A549 (cell line): ENCODE measurements at regions not wholly inside any gene's neighbourhood (a gene's known extent, or its start where the extent isn't known, plus 50 kb on each side); places are given as distances from the start of the nearest gene placed in this dataset.
"Not testable (repeated sequence)": the region's sequence is repeated elsewhere in the genome, so short reads cannot be mapped to it uniquely, and the experiment has no call there.

Experiments
- ATAC-seq, 2 experiments: fragments of 200-7000 bp in 1 of 2; fragments of >200 bp in 1 of 2; cut with Nextera tagmentation in 1 of 2; cut with Tn5 transposase in 1 of 2; 3 replicates each; pipeline versions ENCODE4 v1.8.0 to v1.9.1; 2018 to 2020; ENCODE audit warnings: mild to moderate bottlenecking in 1 of 2, moderate library complexity in 1 of 2
- CTCF ChIA-PET: fragments of 300-600 bp; sonication (Branson Sonifier 250); formaldehyde crosslinking; extraction: SDS; loops from one replicate; lab custom pipeline; 2021; ENCODE audit warnings: antibody characterized with exemption, inconsistent platforms; lab: Yijun Ruan, JAX
- POLR2A ChIA-PET: fragments of 350-600 bp; formaldehyde crosslinking; extraction: SDS; loops from one replicate; lab custom pipeline; 2021; ENCODE audit warnings: antibody characterized with exemption, inconsistent platforms; lab: Yijun Ruan, JAX
- DNase-seq, 2 experiments: peaks; one replicate each; pipeline versions ENCODE4 v3.0.0 to v3.0.0-alpha.2; 2011 to 2016; ENCODE audit warnings: low read depth in 1 of 2, low spot score in 1 of 2
- FAIRE-seq: peaks from 2 replicates; lab custom pipeline; 2011; peaks lifted over from hg19 to GRCh38; lab: Jason Lieb, UNC
- H3K27ac ChIP-seq, 2 experiments: fragments of >200 bp; sonication (Bioruptor Twin); formaldehyde crosslinking; 3 replicates each; pipeline ENCODE4 v1.5.1; 2016 to 2017
- H3K4me1 ChIP-seq: fragments of >200 bp; sonication (Bioruptor Twin); formaldehyde crosslinking; 3 replicates; pipeline ENCODE4 v1.6.1; 2016
- H3K4me2 ChIP-seq: fragments of >200 bp; sonication (Bioruptor Twin); formaldehyde crosslinking; 3 replicates; pipeline ENCODE4 v1.6.1; 2016
- H3K4me3 ChIP-seq: fragments of >200 bp; sonication (Bioruptor Twin); formaldehyde crosslinking; 3 replicates; pipeline ENCODE4 v1.5.1; 2016
- H3K9me3 ChIP-seq: fragments of >200 bp; sonication (Bioruptor Twin); formaldehyde crosslinking; 3 replicates; pipeline ENCODE4 v1.6.1; 2016
- BHLHE40 ChIP-seq: IDR thresholded peaks from 2 replicates; pipeline ENCODE4 v1.6.1; 2012; ENCODE audit warnings: low read depth, low read length, inconsistent platforms
- CBX2 ChIP-seq: fragments of 200-600 bp; sonication (generic); IDR thresholded peaks from 2 replicates; pipeline ENCODE4 v1.6.1; 2016; ENCODE audit warnings: low read depth, mild to moderate bottlenecking, borderline replicate concordance
- EHMT2 ChIP-seq: fragments of 200-600 bp; sonication (generic); IDR thresholded peaks from 2 replicates; pipeline ENCODE4 v1.6.1; 2016; ENCODE audit warnings: antibody characterized with exemption, low read depth, mild to moderate bottlenecking, moderate library complexity
- ELK1 ChIP-seq: fragments of 150-350 bp; IDR thresholded peaks from 2 replicates; pipeline ENCODE4 v1.6.1; 2014; ENCODE audit warnings: low read depth, mild to moderate bottlenecking, low read length
- EP300 ChIP-seq, 2 experiments: fragments of >200 bp; sonication (Bioruptor Twin); formaldehyde crosslinking; IDR thresholded peaks; 2 replicates in 1 of 2; 3 replicates in 1 of 2; pipeline ENCODE4 v1.6.1; 2016 to 2017
- FOSL2 ChIP-seq, 2 experiments: fragments of 450-650 bp in 1 of 2; fragments of >200 bp in 1 of 2; sonication (Bioruptor Twin) in 1 of 2; formaldehyde crosslinking; IDR thresholded peaks; 2 replicates each; pipeline versions ENCODE4 v1.5.0 to v1.6.1; 2016 to 2020; ENCODE audit warnings: mild to moderate bottlenecking in 1 of 2, moderate library complexity in 1 of 2
- FOXS1 ChIP-seq: fragments of 250-450 bp; sonication (Bioruptor Pico); IDR thresholded peaks from 2 replicates; pipeline ENCODE4 v1.5.0; 2020; ENCODE audit warnings: mild to moderate bottlenecking, moderate library complexity
- GATA3 ChIP-seq: IDR thresholded peaks from 2 replicates; pipeline ENCODE4 v1.6.1; 2012; ENCODE audit warnings: borderline replicate concordance
- HDAC2 ChIP-seq: fragments of 200-600 bp; sonication (generic); IDR thresholded peaks from 2 replicates; pipeline ENCODE4 v1.6.1; 2016
- HEYL ChIP-seq: fragments of 250-450 bp; sonication (Bioruptor Pico); IDR thresholded peaks from 2 replicates; pipeline ENCODE4 v1.8.0; 2021; ENCODE audit warnings: mild to moderate bottlenecking, moderate library complexity
- HMGXB4 ChIP-seq: fragments of 250-450 bp; sonication (Bioruptor Pico); IDR thresholded peaks from 2 replicates; pipeline ENCODE4 v1.5.0; 2021; ENCODE audit warnings: mild to moderate bottlenecking, moderate library complexity, borderline replicate concordance
- HOXA7 ChIP-seq: fragments of 250-450 bp; sonication (Bioruptor Pico); IDR thresholded peaks from 2 replicates; pipeline ENCODE4 v1.5.0; 2020; ENCODE audit warnings: mild to moderate bottlenecking, moderate library complexity
- KDM1A ChIP-seq: fragments of 200-600 bp; sonication (generic); IDR thresholded peaks from 2 replicates; pipeline ENCODE4 v1.6.1; 2016; ENCODE audit warnings: low read depth, mild to moderate bottlenecking
- KDM5A ChIP-seq: fragments of 200-600 bp; sonication (generic); IDR thresholded peaks from 2 replicates; pipeline ENCODE4 v1.6.1; 2016; ENCODE audit warnings: antibody characterized with exemption, mild to moderate bottlenecking
- MAX ChIP-seq: IDR thresholded peaks from 2 replicates; pipeline ENCODE4 v1.6.1; 2012
- NFE2L2 ChIP-seq: fragments of 150-350 bp; conservative IDR thresholded peaks from 2 replicates; pipeline ENCODE4 v1.6.1; 2014; ENCODE audit warnings: low read length
- NPAS2 ChIP-seq: fragments of 250-450 bp; sonication (Bioruptor Pico); IDR thresholded peaks from 2 replicates; pipeline ENCODE4 v1.8.0; 2022; ENCODE audit warnings: mild to moderate bottlenecking, moderate library complexity, borderline replicate concordance
- PBX3 ChIP-seq: IDR thresholded peaks from 2 replicates; pipeline ENCODE4 v1.6.1; 2012
- PHF8 ChIP-seq: fragments of 200-600 bp; sonication (generic); IDR thresholded peaks from 2 replicates; pipeline ENCODE4 v1.6.1; 2016; ENCODE audit warnings: low read depth, mild to moderate bottlenecking, antibody characterized with exemption, moderate library complexity, borderline replicate concordance
- RAD21 ChIP-seq, 2 experiments: fragments of >200 bp in 1 of 2; sonication (Bioruptor Twin) in 1 of 2; formaldehyde crosslinking in 1 of 2; IDR thresholded peaks in 1 of 2; conservative IDR thresholded peaks in 1 of 2; 2 replicates in 1 of 2; 3 replicates in 1 of 2; pipeline ENCODE4 v1.6.1; 2012 to 2018; ENCODE audit warnings: inconsistent platforms in 1 of 2
- SREBF2 ChIP-seq: fragments of 450-650 bp; IDR thresholded peaks from 2 replicates; pipeline ENCODE4 v1.6.1; 2014; ENCODE audit warnings: mild to moderate bottlenecking, moderate library complexity
- ZC3H11A ChIP-seq: fragments of 450-650 bp; IDR thresholded peaks from 2 replicates; pipeline ENCODE4 v1.6.1; 2014; ENCODE audit warnings: antibody characterized with exemption, mild to moderate bottlenecking
- ZFP36 ChIP-seq: fragments of 450-650 bp; IDR thresholded peaks from 2 replicates; pipeline ENCODE4 v1.6.1; 2014; ENCODE audit warnings: borderline replicate concordance; ENCODE audit not compliant: partially characterized antibody
- ZNF302 ChIP-seq: fragments of 250-450 bp; sonication (Bioruptor Pico); IDR thresholded peaks from 2 replicates; pipeline ENCODE4 v1.9.0; 2021; ENCODE audit warnings: inconsistent platforms, mild to moderate bottlenecking, moderate library complexity
- WGBS: methylation state at CpG from one replicate; pipeline ENCODE4 v1.1.6; 2017; ENCODE audit errors: missing lambda C conversion rate; 5-methylcytosine and 5-hydroxymethylcytosine counted together

- Histone ChIP-seq H3K4me2 (no peak overlapping the region), H3K4me1 (no peaks in the 10 kb centered on the region), H3K27ac (no peak overlapping the region), H3K4me3 (no peak overlapping the region), H3K9me3 (no peaks in the 10 kb centered on the region)
- POLR2A ChIA-PET = no interaction called here
- CTCF ChIA-PET = no interaction called here
- no peak for TF ChIP-seq HEYL (CRISPR knock-in tag)
- no peak for TF ChIP-seq HDAC2
- TF ChIP-seq FOSL2 (IDR thresholded peaks at IDR 0.05) = no peak
- TF ChIP-seq FOSL2 (CRISPR knock-in tag; IDR thresholded peaks at IDR 0.05) = no peak
- no peak for TF ChIP-seq ZNF302 (CRISPR knock-in tag)
- no peak for TF ChIP-seq CBX2
- no peak for TF ChIP-seq KDM1A
- no peak for TF ChIP-seq NFE2L2
- no peak for TF ChIP-seq ZC3H11A
- TF ChIP-seq EHMT2 = no peak
- TF ChIP-seq EP300 (IDR thresholded peaks at IDR 0.05) = no peak
- no peak for TF ChIP-seq PBX3
- no peak for ATAC-seq
- WGBS = 0% methylated on average over 2 of the region's 2 CpGs
- no peak for DNase-seq
- FAIRE-seq = no peak
Observed at GRCh38 chrX:139324756-139325155, 205.8 kb upstream of the F9 start.

GRCh38 chrX:139320661-139321354 lies 209.7 kb upstream of the F9 start:
- FAIRE-seq, DNase-seq, POLR2A ChIA-PET, H3K4me3 ChIP-seq, ATAC-seq, H3K9me3 ChIP-seq, H3K27ac ChIP-seq, H3K4me2 ChIP-seq, CTCF ChIA-PET, H3K4me1 ChIP-seq: not testable (repeated sequence)
- WGBS = 39% methylated on average over 21 of the region's 38 CpGs

GRCh38 chrX:139306675-139307074 lies 223.9 kb upstream of the F9 start:
- POLR2A ChIA-PET, FAIRE-seq, CTCF ChIA-PET: not testable (repeated sequence)

GRCh38 chrX:139304471-139304870 lies 226.1 kb upstream of the F9 start:
- no peaks in the 10 kb centered on the region for H3K9me3 ChIP-seq
- no peak for TF ChIP-seq SREBF2
- TF ChIP-seq, all 56 proteins: peak for 0
- no peak for DNase-seq
- no peak for FAIRE-seq
- ATAC-seq = no peak
- POLR2A ChIA-PET = no interaction called here
- Histone ChIP-seq H3K4me2 (no peak overlapping the region), H3K4me3 (no peak overlapping the region), H3K4me1 (no peaks in the 10 kb centered on the region), H3K27ac (no peak overlapping the region)
- CTCF ChIA-PET = interaction anchor here (1.0 kb wide), 1 partner anchor 10 kb away, joined by 4 read pairs; no protein-coding TSS in a partner anchor
- 0% methylated on average over 3 of the region's 3 CpGs for WGBS

More at GRCh38 chrX:139306675-139307074, 223.9 kb upstream of the F9 start:
- ATAC-seq, H3K9me3 ChIP-seq, H3K4me3 ChIP-seq, DNase-seq, H3K4me1 ChIP-seq, H3K27ac ChIP-seq, H3K4me2 ChIP-seq: not testable (repeated sequence)

- no peak overlapping the region for H3K4me3 ChIP-seq
- POLR2A ChIA-PET = no interaction called here
- DNase-seq = no peak
- CTCF ChIA-PET = no interaction called here
- no peaks in the 10 kb centered on the region for H3K9me3 ChIP-seq
- no peak for ATAC-seq
- H3K27ac ChIP-seq = no peak overlapping the region
- FAIRE-seq = no peak
- H3K4me2 ChIP-seq = no peak overlapping the region
- no peaks in the 10 kb centered on the region for H3K4me1 ChIP-seq
- TF ChIP-seq ZFP36 = no peak
- TF ChIP-seq ELK1 = no peak
- TF ChIP-seq HOXA7 (CRISPR knock-in tag) = no peak
- no peak for TF ChIP-seq FOXS1 (CRISPR knock-in tag)
- TF ChIP-seq RAD21 (conservative IDR thresholded peaks at IDR 0.05 in 1 of 2, IDR thresholded peaks at IDR 0.05 in 1 of 2) = no peak
- no peak for TF ChIP-seq PHF8
- no peak for TF ChIP-seq GATA3
- TF ChIP-seq HMGXB4 (CRISPR knock-in tag) = no peak
- TF ChIP-seq MAX = no peak
- TF ChIP-seq NPAS2 (CRISPR knock-in tag) = no peak
- no peak for TF ChIP-seq BHLHE40
- TF ChIP-seq NFE2L2 = no peak
- no peak for TF ChIP-seq KDM5A
- no peak for TF ChIP-seq HEYL (CRISPR knock-in tag)
Observed at GRCh38 chrX:139299309-139299708, 231.2 kb upstream of the F9 start.
